ENCODE measurements at regions not wholly inside any gene's neighbourhood (a gene's known extent, or its start where the extent isn't known, plus 50 kb on each side); places are given as distances from the start of the nearest gene placed in this dataset.

DNA sequence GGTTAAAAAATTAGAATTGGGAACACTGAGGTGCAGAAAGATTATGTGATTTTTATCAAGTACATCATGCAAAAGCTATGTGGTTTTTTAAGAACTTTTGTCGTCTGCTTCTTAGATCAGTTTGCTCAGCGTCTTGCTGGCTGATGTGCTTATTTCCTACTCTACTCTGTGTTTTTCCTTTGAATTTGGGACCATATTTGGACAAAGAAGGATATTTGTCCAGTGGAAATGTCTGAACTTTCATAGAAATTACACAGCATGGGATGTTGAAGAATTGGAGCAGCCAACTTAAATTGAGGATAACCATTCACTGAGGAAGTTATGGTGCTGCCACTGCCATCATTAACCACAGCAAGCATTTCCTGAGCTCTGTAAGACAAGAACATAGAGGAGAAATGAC lies 252.8 kb upstream of the HS3ST5 start:
- DNase-seq, result no peak
- no peak for ATAC-seq
- intact Hi-C loops (cut with DNase I, micrococcal nuclease), result no loop called here

- intact Hi-C loops (cut with DNase I, micrococcal nuclease), result no loop called here
- DNase-seq, result no peak
Observed at GRCh38 chr6:114595186-114595585, 252.4 kb upstream of the HS3ST5 start.

DNA sequence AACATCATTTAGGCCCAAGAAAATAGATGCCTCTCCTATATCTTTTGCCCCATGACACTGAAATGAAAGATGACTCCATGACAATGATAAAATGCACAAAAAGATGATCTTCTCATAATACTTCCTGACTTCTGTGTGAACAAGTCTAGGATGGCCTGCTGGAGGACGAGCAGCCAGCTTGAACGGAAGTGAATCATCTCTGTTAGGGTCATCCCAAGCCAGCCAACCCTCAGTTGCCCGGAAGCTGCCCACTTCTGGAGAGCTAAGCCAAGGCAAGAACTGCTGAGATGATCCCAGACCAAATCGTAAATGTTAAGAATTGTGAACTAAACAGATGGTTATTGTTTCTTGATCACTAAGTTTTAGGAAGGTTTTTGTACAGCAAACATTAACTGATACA lies 249.7 kb upstream of the HS3ST5 start:
- no peak for DNase-seq
- intact Hi-C loops (cut with DNase I, micrococcal nuclease), result no loop called here

More at GRCh38 chr6:114595186-114595585, 252.4 kb upstream of the HS3ST5 start:
- ATAC-seq, result no peak

DNA sequence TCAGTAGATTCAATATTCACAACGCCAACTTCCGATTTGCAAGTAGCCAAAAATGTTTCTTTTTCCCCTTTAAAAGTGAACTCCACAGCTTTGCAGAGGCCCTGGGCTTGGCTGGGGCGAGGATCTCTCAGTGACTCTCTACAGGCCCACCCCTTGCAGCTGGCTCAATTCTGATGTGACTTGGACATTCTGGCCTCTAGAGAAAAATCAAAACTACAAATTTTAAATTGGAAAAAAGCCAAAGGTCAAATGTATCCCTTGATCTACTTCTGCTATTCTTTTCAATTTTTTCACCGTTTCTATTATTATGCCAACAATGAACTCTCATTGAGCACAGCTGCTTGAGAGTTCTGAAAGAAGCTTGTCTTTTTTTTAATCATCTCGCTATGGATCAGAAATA lies 245.9 kb upstream of the HS3ST5 start:
- no peak for ATAC-seq
- DNase-seq, result no peak
- intact Hi-C loops (cut with DNase I, micrococcal nuclease), result no loop called here

More for the DNA sequence above, 249.7 kb upstream of the HS3ST5 start:
- ATAC-seq, result no peak

DNA sequence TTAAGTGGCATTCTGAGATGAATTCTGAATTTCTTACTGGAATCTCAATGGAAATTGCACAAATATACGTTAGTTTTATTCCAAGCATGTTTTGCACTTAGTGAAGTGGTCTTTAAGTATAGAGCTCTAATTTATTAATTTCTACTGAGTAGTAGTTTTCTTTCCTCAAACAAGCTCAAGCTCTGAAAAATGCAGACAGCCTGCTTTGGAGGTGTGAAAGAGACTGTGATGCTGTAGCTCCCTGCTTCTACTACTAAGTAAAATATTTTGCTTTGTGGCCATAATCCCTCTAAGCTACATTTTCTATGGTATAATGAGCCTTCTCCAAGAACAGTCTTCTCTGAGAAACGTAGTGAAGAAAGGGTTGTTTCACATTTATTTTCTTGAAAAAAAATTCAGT lies 243.5 kb upstream of the HS3ST5 start:
- intact Hi-C loops (cut with DNase I, micrococcal nuclease), result no loop called here
- DNase-seq (no peak), ATAC-seq (no peak)

DNA sequence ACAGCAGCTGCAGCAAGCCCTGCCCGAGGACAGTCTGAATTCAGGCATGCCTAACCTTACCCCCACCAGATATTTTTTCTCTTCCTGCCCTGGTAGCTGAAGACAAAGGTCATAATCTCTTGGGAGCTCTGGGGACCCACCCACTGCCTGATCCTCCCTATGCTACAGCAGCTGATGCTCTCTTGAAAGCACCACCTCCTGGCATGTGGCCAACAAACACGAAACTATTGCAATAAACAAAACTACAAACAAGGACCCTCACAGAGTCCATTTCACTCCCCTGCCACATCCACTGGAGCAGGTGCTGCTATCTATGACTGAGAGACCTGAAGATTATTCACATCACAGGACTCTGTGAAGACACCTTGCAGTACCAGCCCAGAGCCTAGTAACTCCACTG lies 238.5 kb upstream of the HS3ST5 start:
- intact Hi-C loops (cut with DNase I, micrococcal nuclease), result no loop called here
- ATAC-seq, result no peak
- DNase-seq, result no peak

- ATAC-seq (no peak), DNase-seq (no peak)
- intact Hi-C loops (cut with DNase I, micrococcal nuclease), result no loop called here
Observed at GRCh38 chr6:114580882-114581281, 238.1 kb upstream of the HS3ST5 start.

DNA sequence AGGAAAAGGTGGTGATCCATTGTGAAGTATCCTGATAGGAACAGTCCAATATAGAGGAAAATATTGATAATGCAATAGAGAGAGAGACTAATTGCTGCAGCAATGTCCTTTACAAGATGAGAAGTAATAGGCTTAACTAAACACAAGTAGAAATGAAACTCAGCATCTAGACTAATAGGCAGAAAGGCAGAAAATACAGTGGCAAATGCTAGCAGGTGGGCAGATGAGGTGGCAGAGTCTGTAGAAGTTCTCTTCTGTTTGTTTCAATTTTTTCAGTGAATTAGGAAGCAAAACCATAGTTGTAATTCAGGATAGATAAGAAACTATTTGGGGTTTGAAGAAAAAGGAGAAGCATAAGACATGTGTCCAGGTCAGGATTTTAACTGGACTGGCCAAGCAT lies 236.7 kb upstream of the HS3ST5 start:
- intact Hi-C loops (cut with DNase I, micrococcal nuclease), result no loop called here
- DNase-seq, result no peak

GRCh38 chr6:114577109-114577508 lies 234.3 kb upstream of the HS3ST5 start:
- DNase-seq, result no peak
- intact Hi-C loops (cut with DNase I, micrococcal nuclease), result no loop called here
- no peak for ATAC-seq

More for the DNA sequence above, 236.7 kb upstream of the HS3ST5 start:
- ATAC-seq, result no peak

DNA sequence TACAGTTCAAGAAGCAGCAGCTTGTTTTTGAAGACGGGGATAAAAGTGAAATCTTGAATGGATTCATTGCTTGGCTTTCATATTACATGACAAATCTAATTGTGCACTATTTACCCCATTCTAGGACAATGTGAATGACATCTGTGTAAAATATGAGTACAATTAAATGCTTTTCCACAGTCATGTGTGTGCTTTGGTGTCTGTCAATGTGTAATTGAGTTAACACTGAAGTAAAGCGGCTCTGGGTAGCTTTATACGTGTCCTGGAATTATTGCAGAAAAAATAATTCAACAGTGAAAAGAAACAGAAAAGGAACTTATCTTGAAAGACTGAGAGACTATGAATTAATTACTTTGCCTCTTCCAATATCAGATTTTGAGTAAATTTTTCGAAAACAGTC lies 233.5 kb upstream of the HS3ST5 start:
- DNase-seq, result no peak
- intact Hi-C loops (cut with DNase I, micrococcal nuclease), result no loop called here
- ATAC-seq, result no peak

GRCh38 chr6:114569669-114570068 lies 226.8 kb upstream of the HS3ST5 start:
- ATAC-seq (no peak), DNase-seq (no peak)
- intact Hi-C loops (cut with DNase I, micrococcal nuclease), result no loop called here

DNA sequence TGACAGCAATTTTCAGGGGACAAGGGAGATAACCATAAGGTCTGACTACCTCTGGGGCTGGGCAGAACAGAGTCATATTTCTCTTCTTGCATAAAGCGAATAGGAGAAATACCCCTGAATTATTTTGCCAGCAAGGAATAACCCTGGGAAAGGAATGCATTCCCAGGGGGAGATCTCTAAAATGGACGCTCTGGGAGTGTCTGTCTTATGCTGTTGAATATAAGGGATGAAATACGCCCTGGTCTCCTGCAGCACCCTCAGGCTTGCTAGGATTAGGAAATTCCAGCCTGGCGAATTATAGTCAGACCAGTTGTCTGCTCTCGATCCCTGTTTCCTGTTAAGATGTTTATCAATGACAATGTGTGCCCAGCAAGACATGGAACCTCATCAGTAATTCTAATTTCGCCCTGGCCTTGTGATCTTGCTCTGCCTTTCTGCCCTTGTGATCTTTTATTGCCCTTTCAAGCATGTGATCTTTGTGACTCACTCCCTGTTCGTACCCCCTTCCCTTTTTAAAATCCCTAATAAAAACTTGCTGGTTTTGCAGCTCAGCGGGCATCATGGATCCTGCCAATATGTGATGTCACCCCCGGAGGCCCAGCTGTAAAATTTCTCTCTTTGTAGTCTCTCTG lies 221.6 kb upstream of the HS3ST5 start:
- DNase-seq, result no peak
- ATAC-seq, result no peak
- intact Hi-C loops (cut with DNase I, micrococcal nuclease), result no loop called here

GRCh38 chr6:114559419-114559818 lies 216.6 kb upstream of the HS3ST5 start:
- ATAC-seq, result no peak
- DNase-seq, result no peak
- intact Hi-C loops (cut with DNase I, micrococcal nuclease), result no loop called here

- intact Hi-C loops (cut with DNase I, micrococcal nuclease), result no loop called here
- DNase-seq, result no peak
- ATAC-seq, result no peak
Observed at GRCh38 chr6:114558153-114558552, 215.3 kb upstream of the HS3ST5 start.

- DNase-seq (no peak), ATAC-seq (no peak)
- intact Hi-C loops (cut with DNase I, micrococcal nuclease), result no loop called here
Observed at GRCh38 chr6:114556846-114557488, 214.1 kb upstream of the HS3ST5 start.

GRCh38 chr6:114550316-114550715 lies 207.5 kb upstream of the HS3ST5 start:
- ATAC-seq, result no peak
- DNase-seq, result no peak
- intact Hi-C loops (cut with DNase I, micrococcal nuclease), result no loop called here

GRCh38 chr6:114543696-114544095 lies 200.9 kb upstream of the HS3ST5 start:
- DNase-seq (no peak), ATAC-seq (no peak)
- intact Hi-C loops (cut with DNase I, micrococcal nuclease), result no loop called here

GRCh38 chr6:114541794-114542193 lies 199.0 kb upstream of the HS3ST5 start:
- ATAC-seq (no peak), DNase-seq (no peak)
- intact Hi-C loops (cut with DNase I, micrococcal nuclease), result no loop called here

GRCh38 chr6:114537977-114538376 lies 195.2 kb upstream of the HS3ST5 start:
- ATAC-seq, result no peak
- intact Hi-C loops (cut with DNase I, micrococcal nuclease), result no loop called here
- DNase-seq, result no peak

GRCh38 chr6:114534813-114535212 lies 192.0 kb upstream of the HS3ST5 start:
- ATAC-seq, result no peak
- DNase-seq, result no peak
- intact Hi-C loops (cut with DNase I, micrococcal nuclease), result no loop called here

GRCh38 chr6:114524081-114524480 lies 181.3 kb upstream of the HS3ST5 start:
- intact Hi-C loops (cut with DNase I, micrococcal nuclease), result no loop called here
- no peak for DNase-seq

More at GRCh38 chr6:114524081-114524480, 181.3 kb upstream of the HS3ST5 start:
- no peak for ATAC-seq

Measured in left colon (tissue), 2 donors.